ENCODE measurements at regions not wholly inside any gene's neighbourhood (a gene's known extent, or its start where the extent isn't known, plus 50 kb on each side); places are given as distances from the start of the nearest gene placed in this dataset.

- DNase-seq = no peak
Measured at GRCh38 chr6:26294302-26294701, 70.7 kb upstream of the BTN3A2 start.

GRCh38 chr6:26295691-26296555 lies 69.1 kb upstream of the BTN3A2 start:
- no peak for DNase-seq

- DNase-seq = no peak
Measured at GRCh38 chr6:26296556-26296856, 68.5 kb upstream of the BTN3A2 start.

- DNase-seq = no peak
Measured at GRCh38 chr6:26296857-26297648, 67.9 kb upstream of the BTN3A2 start.

- no peak for DNase-seq
Measured at GRCh38 chr6:26299286-26300042, 65.5 kb upstream of the BTN3A2 start.

GRCh38 chr6:26300043-26300331 lies 65.0 kb upstream of the BTN3A2 start:
- DNase-seq = no peak

- no peak for DNase-seq
Measured at GRCh38 chr6:26300359-26300758, 64.6 kb upstream of the BTN3A2 start.

GRCh38 chr6:26300828-26301227 lies 64.2 kb upstream of the BTN3A2 start:
- no peak for DNase-seq

- no peak for DNase-seq
Measured at GRCh38 chr6:26301638-26302037, 63.4 kb upstream of the BTN3A2 start.

- no peak for DNase-seq
Measured at GRCh38 chr6:26302941-26303559, 61.9 kb upstream of the BTN3A2 start.

GRCh38 chr6:26304213-26304796 lies 60.7 kb upstream of the BTN3A2 start:
- DNase-seq = peak; percentile 33

GRCh38 chr6:26304797-26305640 lies 60.0 kb upstream of the BTN3A2 start:
- peak; percentile 49 for DNase-seq

- no peak for DNase-seq
Measured at GRCh38 chr6:26305641-26305969, 59.4 kb upstream of the BTN3A2 start.

- no peak for DNase-seq
Measured at GRCh38 chr6:26306232-26306631, 58.8 kb upstream of the BTN3A2 start.

- DNase-seq = no peak
Measured at GRCh38 chr6:26307850-26308249, 57.1 kb upstream of the BTN3A2 start.

GRCh38 chr6:26309731-26310142 lies 55.3 kb upstream of the BTN3A2 start:
- DNase-seq = no peak

GRCh38 chr6:26311012-26311384 lies 54.0 kb upstream of the BTN3A2 start:
- no peak for DNase-seq

- DNase-seq = peak; percentile 67
Measured at GRCh38 chr6:26311385-26312095, 53.5 kb upstream of the BTN3A2 start.

- DNase-seq = no peak
Measured at GRCh38 chr6:26312096-26312463, 52.9 kb upstream of the BTN3A2 start.

- peak; percentile 83 for DNase-seq
Measured at GRCh38 chr6:26312501-26313397, 52.2 kb upstream of the BTN3A2 start.
